HG03280 (cell line): ENCODE measurements at regions not wholly inside any gene's neighbourhood (a gene's known extent, or its start where the extent isn't known, plus 50 kb on each side); places are given as distances from the start of the nearest gene placed in this dataset.
"Not testable (repeated sequence)": the region's sequence is repeated elsewhere in the genome, so short reads cannot be mapped to it uniquely, and the experiment has no call there.

Source experiments
- ATAC-seq: cut with Tn5 transposase; IDR thresholded peaks from one replicate; pipeline ENCODE4 v1.9.1; 2021; ENCODE audit warnings: mild to moderate bottlenecking, moderate library complexity; ENCODE audit not compliant: unreplicated experiment

DNA sequence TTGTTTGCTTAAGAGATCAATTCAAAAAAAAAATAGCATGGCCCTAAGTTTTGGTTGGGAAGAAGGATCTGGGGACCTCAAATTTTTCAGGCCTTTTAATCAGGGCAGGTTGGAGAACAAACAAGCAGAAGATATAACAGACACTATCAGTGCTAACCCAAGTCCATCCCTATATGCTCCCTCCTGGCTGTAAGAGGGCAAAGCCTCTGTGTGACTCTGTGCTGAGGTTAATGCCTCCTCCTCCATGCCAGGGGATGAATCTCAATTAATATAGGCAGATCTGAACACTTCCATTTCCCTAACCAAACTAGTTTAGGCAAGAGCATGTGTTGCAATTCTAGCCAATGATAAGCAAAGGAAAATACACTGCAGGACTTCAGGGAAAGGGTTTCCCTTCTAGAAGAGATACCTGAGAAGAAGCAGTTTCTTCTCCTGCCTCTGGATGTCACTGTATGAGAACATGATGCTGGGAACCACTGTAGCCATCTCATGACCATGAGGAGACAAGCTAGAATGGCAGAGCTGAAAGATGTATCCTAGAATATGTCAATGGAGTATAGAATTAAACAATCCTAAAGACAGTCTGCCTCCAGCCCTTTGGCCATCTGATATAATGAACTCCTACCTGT, 76.0 kb downstream of the CHD9NB start:
- ATAC-seq, result peak; percentile 70

DNA sequence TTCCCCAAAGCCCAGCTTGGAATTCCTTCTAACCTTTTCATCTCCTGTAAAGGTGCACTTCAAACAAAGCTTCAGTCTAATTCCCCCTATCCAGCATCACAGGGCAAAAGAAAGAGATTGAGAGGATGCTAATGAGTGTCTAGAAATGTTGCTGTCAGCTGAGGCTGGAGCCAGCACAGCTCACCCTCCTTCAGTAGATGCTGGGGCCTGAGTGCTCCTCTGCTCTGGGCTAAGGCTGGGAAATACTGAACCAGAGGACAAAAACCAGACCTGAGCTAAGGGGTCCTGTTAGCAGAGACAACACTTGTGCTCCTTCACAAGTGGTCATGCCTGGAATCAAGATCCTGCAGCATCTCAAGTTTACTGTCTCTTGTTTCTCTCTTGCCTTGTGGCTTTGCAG, 85.0 kb downstream of the CHD9NB start:
- ATAC-seq, result no peak

DNA sequence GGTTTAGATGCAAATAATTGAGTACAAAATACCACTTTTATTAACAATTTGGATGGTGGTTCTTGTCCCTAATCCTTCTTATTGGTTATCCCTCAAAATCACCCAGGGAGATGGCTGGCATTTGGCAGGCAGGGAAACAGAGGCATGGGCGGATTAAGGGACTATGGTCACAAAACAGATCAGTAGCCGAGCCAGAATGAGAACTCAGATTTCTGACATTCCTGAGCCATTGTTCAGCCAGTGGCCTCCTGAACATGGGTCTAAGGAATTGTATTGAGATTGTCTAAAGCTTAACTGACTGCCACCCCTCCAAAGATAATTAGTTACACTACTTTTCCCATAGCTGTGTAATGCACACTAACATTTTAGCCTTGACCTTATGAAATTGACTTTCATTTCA, 88.4 kb downstream of the CHD9NB start:
- no peak for ATAC-seq

DNA sequence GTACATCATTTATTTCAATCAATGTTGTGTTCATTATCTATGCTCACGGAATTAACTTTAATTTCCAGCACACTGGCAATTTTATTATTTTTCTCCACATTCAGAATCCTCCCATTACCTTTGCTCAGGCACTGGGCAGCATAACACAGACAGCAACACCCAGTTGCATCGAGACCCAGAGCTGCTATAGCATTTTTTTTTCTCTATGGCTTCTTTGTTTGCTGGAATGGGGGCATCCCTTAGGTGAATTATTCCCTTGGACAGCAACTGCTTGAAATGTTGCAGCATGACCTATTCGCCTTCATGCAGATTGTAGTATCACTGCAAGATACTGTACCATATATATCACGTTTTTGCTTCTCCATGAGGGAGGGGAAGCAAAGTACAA, 88.8 kb downstream of the CHD9NB start:
- no peak for ATAC-seq

DNA sequence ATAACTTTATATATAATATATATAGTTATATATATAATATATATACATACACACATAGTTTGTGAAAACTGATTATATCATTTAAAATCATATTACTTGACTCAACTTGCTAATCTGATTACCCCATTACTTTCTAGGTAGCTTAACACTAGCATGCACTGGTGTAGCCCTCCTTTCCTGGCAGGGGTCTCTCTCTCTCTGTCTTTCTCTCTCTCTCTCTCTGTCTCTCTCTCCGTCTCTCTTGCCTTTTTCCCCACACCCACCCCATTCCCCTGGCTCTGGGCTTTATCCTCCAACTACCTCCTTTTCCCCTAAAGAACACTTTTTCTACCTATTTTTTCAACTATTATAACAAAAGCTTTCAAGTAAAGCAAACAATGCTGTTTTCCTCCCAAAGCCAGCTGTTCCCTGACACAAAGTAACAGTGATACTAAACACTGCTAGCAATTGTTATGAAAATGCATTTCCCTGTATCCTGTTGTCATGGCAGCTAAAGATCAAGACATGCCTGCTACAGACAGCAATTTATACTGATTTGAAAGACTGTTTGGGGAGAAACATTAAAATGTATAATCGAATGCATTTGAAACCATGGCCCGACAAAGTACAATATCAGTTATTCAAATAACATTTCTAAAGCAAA, 89.4 kb downstream of the CHD9NB start:
- ATAC-seq, result no peak

DNA sequence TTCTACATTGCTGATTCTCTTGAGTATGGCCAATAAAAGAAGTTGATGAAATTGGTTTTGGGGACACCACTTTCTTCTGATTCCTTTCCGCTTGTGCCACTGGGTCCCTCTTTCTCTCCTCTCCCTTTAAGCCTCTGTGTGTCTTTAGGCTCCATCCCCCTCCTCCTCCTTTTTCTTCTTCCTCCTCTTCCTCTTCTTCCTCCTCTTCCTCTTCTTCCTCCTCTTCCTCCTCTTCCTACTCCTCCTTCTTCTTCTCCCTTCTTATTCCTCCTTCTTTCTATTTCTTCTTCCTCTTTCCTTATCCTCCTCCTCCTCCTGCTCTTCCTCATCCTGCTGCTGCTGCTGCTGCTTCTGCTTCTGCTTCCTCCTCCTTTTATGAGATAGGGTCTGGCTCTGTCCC, 93.7 kb downstream of the CHD9NB start:
- ATAC-seq, result no peak

DNA sequence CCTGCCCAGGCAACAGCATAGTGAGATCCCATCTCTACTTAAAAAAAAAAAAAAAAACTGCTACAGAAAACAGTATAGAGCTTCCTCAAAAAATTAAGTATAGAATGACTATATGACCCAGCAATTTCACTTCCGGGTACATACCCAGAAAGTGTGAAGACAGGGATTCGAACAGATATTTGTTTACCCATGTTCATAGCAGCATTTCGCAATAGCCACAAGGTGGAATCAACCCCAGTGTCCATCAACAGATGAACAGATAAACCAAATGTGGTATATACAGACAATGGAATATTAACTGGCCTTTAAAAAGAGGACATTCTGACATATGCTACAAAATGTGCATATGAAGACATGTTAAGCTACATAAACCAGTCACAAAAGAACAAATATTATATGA, 95.5 kb downstream of the CHD9NB start:
- no peak for ATAC-seq

DNA sequence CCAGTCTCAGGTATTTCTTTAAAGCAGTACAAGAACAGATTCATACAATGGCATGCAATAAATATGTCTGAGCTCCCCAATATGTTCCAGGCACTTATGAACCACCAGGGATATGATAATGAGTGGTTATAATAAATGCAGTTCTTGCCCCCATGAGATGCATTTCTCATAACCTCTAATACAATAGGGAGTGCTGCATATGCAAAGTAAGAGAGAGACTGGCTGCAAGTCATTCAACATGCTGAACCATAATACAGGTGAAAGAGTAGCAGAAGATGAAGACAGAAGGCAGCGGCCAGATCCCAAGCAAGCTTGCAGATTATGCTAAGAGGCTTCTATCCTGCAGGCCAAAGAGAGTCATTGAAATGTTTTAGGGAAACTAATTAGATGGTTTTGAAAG, 96.7 kb downstream of the CHD9NB start:
- ATAC-seq, result no peak

DNA sequence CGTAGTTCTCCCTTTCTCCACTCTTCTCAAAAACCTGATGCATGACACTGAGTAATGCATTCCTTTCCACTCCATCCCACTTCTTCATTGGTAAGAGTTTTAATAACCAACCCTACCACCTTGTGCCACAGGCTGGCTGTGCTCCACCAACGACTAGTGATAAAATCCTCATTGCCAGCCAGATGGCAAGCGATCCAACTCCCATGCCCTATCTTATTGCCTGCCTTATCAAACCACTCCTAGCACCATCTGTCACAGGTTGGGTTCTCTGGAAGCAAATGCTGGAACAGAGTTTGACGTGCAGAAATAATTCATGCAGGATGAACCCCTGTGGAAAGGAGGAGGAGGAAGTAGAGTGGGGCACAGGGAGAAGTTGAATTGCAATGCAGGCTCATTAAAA, 99.5 kb downstream of the CHD9NB start:
- ATAC-seq, result no peak

DNA sequence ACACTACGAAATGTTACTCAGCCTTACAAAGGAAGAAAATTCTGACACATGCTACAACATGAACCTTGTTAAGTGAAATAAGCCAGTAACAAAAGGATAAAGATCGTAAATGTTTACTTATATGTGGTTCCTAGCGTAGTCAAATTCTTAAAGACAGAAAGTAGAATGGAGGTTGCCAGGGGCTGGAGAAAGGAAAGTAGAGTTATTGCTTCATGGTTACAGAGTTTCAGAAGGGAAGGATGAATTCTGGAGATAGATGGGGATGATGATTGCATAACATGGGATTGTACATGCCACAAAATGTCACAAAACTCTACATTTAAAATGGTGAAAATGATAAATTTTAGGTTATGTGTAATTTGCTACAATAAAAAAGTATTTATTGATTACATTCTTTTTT, 103.8 kb downstream of the CHD9NB start:
- no peak for ATAC-seq

DNA sequence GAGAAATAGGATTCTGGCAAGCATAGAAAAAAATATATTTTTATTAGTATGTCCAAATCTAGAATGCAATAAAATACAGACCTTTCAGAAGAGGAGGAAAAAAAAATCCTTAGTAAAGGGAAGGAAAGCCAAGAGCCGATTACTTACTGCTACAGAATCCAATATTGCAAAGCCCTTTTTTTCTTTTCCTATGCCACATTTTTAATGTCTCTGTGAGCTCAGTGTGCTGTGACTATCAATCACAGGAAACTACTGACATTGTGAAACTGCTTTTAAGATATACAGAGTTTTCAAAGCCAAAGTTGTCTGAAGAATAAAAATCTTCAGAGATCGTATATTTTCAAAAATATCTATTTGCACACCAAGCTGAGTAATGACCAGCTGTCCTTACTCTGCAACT, 120.4 kb downstream of the CHD9NB start:
- no peak for ATAC-seq

DNA sequence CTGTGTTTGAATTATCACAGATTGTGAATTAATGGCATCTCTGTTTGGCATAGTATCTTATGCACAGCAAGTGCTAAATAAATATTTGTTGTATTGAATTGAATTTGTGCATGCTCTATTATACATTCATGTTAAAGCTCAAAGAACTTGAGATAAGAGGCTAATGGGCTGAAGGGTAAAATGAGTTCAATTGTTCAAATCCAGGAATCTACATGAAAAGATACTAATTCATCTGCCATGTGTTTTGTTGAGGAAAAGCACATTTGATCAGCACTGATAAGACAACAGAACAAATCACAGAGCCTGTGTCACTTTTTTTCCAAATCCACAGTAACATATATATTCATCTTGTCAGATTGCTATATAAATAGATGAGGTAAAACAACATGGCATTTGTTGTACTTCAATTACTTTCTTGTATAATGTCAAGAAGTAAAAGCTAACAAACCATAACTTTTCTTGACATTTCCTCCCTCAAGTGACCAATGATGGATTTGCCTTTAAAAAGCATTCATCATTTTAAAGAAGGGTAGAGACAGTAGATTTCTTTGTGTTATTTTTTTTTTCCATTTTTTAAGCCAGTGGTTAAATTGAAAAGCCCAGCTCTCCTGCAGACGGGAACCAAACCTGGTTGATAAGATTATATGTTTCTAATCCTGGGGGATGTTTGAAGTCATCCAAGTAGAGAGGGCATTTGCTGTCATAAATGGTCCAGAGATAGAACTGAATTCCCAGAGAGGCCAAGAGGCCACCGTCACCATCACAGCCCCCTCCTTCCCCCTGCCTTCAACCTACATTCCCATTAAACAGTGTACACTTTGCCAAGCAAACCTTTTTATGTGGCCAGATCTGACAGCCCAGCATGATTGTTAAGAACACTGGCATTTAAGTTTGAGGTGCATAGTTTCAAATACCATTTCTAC, 123.0 kb downstream of the CHD9NB start:
- no peak for ATAC-seq

DNA sequence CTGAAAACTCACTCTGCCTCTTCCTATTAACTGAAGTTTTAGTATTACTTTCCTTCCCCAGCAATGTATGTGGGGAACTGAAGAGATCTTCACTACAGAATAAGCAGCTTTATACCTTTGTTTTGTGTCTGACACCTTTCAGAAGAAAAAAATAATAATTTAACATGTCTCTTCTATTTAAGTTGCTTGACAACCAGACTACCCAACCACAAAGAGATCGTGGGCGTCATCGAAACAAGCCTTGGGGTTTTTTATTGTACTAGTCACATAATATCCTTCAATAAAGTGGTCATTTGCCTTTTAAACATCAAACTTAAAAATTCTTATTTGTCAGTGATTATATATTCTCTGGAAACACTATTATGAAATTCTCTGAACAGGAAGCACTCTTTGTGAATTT, 123.7 kb downstream of the CHD9NB start:
- no peak for ATAC-seq

DNA sequence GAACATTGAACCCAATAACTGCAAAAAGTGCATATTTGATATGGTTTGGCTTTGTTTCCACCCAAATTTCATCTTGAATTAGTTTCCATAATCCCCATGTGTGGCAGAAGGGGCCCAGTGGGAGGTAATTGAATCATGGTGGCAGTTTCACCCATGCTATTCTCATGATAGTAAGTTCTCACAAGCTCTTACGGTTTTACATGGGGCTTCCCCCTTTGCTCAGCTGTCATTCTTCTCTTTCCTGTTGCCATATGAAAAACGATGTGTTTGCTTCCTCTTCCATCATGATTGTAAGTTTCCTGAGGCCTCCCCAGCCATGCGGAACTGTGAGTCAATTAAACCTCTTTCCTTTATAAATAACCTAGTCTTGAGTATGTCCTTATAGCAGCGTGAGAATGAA, 127.6 kb downstream of the CHD9NB start:
- no peak for ATAC-seq

DNA sequence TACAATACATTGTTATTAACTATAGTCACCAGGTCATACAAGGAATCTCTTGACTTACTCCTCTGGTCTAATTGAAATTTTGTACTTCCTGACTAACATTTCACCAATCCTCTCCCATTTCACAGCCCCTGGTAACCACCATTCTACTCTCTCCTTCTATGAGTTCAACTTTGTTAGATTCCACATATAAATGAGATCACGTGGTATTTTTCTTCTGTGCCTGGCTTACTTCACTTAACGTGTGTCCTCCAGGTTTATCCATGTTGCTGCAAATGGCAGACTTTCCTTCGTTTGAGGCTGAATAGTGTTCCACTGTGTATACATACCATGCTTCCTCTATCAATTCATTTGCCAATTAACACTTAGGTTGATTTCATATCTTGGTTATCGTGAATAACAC, 128.5 kb downstream of the CHD9NB start:
- no peak for ATAC-seq

DNA sequence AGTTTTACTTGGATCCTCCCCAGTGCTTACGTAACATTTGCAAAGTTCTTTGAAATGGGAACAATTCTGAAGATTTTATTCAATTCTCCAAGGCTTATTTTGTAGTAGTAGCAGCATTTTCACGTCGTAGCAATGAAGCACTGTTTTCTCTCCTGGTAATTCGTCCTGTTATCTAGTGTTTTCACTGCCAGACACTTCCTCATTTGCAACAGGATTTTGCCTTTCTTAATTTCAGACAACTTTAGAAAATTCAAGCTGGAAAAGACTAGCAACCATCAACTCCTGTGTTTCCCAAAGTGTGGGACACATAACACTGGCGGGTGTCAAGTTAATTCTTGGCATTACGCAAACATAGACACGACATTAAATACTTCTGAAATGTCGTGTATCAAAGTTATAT, 131.6 kb downstream of the CHD9NB start:
- ATAC-seq, result no peak

DNA sequence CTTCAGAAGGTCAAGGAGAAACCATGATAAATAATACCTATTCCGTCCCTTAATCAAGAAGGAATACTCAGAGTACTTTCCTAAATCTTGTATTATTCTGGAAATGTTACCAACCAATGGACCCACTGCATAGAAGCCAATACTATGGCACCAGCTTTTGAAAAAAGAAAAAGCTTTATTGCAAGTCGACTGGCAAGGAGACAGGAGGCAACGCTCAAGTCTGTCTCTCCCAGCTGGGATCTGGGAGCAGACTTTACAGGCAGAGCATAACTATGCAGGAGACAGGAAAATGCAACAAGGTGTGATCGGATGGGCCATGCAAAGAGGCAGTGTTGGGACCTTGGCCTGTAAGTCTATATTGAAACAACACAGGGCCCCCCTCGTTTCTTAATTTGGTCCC, 132.4 kb downstream of the CHD9NB start:
- ATAC-seq, result no peak

DNA sequence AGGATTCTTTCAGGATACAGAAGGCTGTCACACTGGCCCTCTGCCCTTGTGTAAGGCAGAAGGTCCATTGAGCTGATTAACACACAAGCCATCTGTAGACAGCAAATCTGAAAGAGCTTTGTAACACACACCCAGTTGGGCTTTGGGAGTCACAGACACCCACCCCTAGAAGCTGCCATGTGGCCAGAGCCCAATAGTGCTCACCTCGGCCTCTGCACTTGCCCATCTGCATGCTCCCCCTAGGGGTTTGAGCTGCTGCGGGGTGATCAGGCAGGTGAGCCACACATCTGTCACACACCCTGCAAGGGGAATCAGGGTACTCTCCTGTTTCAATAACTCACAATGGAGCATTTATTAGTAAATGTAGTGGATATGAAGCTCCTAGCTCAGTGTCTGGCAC, 138.3 kb downstream of the CHD9NB start:
- no peak for ATAC-seq

DNA sequence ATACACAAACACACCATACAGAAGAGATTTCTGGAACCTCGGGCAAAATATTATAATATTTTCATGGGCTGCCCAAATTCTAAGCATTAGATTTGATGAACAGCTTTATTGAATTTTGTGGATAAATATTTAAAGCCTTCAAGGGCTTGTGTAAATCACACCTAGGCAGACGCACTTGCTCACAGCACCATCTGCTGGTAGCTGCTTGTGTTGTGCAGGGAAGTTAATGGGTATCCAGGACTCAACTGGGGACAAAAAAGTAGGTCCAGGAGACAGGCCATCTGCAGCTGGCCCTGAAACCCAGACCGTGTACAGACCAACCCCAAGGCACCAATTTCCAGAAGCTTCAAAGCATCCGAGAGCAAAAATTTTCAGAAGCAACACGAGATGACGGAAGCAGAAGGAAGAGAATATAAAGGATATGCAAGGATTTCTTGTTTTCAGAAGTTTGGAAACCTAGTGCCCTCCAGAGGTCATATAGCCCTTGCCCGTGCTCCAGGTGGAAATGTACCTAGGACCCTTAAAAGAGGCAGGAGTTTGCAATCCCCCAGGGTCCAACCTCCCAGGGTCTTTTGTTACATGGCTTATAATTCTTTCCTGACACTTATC, 140.0 kb downstream of the CHD9NB start:
- no peak for ATAC-seq

DNA sequence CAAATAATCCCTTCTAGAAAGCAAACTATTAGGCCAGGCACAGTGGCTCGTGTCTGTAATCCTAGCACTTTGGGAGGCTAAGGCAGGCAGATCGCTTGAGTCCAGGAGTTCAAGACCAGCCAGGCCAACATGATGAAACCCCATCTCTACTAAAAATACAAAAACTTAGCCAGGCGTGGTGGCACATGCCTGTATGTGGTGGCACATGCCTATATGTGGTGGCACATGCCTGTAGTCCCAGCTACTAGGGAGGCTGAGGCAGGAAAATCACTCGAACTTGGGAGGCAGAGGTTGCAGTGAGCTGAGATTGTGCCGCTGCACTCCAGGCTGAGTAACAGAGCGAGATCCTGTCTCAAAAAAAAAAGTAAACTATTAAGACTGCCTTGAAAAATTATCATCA, 144.6 kb downstream of the CHD9NB start:
- ATAC-seq, result not testable (repeated sequence)

DNA sequence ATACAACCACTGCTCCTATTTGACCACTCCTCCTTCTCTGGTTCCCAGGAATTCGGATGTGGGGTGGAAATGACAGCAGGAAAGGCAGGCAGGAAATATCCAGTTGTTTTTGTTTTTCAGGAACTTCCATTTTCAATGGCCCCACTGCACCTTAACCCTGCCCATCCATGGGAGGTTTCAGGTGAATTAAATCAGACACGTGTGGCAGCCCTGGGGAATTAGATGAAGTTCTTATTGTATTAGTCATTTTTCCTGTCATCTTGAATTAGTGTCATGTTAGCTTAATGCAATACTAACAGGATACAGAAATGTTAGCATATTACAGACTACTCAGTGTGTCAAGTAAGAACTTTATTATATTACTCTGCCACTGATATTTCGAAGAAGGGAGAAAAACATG, 146.4 kb downstream of the CHD9NB start:
- no peak for ATAC-seq
